HG03103 (cell line): ENCODE measurements at regions not wholly inside any gene's neighbourhood (a gene's known extent, or its start where the extent isn't known, plus 50 kb on each side); places are given as distances from the start of the nearest gene placed in this dataset.

Source experiments
- ATAC-seq: cut with Tn5 transposase; IDR thresholded peaks from one replicate; pipeline ENCODE4 v1.9.1; 2021; ENCODE audit warnings: low read depth; ENCODE audit not compliant: unreplicated experiment

DNA sequence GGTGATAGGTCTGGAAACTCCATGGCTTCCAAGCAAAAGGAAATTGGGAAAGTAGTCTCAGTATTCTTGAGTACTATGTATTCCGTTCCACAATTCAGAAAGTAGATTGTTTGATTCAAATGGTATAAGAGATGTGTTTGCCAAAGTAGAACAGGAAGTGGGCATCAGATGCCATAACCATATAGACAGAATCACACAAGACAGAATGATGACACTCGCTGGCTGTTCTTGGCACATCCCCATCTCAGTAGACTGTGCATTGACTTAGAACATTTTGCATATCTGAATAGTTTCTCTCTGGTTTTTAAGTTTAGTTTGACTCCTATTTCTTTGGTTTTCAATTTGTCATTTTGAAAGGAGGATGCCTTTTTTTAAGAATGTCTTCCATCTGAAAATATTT lies 221.1 kb upstream of the RGS6 start:
- ATAC-seq = no peak

DNA sequence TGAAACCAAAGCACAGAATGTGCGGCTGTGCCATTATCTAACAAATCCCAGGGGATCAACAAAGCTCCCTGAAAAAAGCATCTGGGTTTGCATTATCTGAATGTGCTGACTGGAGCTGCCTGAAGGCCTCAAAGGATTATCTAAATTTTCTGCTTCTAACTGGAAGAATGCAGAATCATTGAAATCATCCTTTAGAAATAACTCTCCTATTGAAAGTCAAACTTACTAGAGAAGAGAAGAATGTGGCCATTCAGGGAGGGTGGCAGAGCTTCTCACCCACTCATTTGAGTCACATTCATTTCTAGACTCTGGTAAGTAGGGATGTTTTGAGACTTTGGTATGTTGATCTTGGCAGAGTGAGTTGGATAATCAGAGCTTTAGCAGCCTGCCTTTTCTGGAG lies 220.6 kb upstream of the RGS6 start:
- no peak for ATAC-seq

DNA sequence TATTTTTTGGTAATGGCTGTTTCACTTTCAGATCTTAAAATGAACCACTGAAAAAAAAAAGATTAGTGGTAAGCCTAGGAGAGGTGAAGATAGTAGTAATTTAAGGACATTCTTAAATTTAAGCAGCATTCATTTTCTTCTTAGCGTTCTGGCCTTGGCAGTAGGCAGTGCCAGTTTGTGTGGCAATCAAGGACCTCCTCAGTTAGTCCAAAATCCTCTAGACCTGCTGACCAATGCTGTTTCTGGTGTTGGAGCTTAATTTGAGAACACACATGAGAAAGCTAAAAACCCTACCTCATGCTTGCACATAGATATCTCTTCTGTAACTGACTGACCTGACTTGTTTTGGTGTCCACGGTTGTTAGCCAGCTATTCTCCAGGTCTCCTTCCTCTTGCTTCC lies 219.8 kb upstream of the RGS6 start:
- no peak for ATAC-seq

DNA sequence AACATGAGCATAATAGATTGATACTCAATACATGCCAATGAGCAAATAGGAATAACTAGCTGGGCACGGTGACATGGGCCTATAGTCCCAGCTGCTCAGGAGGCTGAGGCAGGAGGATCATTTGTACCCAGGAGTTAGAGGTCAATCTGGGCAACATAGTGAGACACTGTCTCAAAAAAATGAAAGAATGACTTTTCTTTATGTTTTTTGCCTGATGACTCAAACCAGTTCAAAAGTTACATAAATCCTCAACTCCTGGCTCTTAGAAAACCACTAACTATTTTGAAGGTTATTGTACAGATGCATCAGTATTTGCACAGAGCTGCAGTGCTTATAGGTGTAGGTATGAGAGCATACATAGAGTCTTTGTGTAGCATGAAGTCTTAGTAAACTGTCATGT lies 219.2 kb upstream of the RGS6 start:
- no peak for ATAC-seq

DNA sequence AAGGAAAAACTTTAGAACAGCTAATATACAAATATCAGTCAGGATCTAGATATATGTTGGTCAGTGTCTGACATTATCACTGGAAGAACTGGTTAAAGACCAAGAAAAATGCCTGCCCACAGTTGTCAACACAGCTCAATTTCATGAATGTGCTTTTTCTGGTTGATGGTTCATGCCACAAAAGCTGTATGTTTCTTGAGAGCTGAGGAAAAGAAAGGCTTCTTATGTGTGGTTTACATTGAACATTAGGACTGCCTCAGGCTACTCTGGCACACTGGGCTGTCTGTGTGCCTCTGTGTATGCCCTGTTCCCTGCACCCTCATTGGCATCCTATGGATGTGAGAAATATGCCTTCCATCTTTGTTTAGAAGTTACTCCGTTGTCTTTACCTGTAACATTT lies 218.8 kb upstream of the RGS6 start:
- ATAC-seq = no peak

DNA sequence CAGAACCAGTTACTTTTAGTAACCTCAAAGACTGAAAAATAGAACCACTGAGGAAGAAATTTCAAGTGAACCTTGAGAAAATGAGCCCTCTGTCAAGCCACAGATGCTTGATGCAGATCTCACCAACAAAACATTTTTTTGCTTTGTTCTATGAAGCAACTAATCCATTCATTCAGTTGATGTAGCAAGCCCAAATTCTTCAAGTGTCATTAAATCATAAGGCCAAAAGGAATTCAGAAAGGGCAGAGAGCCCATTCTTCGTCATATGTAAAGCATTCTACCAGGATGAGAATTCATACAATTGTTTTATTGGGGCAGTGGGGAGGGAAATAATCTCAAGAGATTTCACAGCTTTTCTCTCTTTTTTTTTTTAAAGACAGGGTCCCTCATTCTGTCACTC lies 218.0 kb upstream of the RGS6 start:
- no peak for ATAC-seq

DNA sequence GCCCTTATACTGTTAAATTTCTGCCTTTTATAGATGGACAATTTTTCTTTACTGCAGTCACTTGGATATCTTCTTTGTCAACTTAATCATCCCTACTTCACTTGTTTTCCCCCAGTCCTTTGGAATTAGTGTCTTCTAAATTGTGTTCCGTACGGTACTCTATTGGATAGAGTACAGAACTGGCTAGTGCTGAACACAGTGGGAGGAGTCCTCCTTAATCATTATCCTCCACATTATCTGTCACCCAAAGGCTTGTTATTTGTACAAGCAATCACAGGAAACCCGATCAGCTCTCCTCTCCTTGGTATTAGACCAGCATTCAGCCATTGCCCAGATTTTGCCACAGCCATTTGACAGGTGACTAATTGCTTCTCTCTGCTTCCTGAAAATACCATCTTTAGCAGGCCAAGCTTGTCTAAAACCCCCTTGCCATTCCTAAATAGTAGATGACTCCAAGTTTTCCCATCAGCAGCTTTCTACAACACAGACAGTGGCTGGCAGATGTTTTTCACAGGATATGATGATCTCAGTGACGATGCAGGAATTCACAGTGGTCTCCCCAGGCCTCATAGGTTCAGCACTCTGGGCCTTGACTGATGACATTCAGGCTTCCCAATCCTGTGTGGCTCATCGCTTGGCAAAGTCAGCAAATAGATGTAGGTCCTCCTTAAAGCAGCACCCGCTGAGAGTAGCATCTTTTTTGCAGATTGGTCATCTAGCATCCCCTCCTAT lies 216.0 kb upstream of the RGS6 start:
- no peak for ATAC-seq

DNA sequence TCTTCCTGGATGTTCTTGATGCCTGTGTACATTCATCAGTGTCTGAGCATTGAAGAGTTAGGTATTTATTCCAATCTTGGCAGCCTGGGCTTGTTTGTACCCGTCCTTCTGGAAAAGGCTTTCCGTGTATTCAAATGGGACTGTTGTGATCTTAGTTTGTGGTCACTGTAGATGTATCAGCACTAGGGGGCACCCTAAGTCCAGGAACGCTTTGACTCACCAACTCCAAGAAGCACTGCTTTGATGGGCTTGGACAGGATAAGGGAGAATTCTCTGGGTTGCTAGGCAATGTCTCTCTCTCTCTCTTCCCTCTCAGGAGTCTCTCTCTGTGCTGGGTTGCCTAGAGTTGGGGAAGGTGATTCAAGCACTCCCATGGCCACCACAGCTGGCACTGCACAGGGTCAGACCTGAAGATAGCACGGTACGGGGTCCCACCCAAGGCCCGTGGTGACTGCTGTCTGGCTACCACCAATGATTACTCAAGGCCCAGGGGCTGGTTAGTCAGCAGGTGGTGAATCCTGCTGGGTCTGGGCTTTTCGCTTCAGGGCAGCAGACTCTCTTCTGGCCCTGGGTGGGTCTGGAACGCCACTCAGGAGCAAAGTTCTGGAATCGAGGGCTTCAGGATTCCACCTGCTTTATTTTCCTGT lies 211.1 kb upstream of the RGS6 start:
- ATAC-seq = no peak

DNA sequence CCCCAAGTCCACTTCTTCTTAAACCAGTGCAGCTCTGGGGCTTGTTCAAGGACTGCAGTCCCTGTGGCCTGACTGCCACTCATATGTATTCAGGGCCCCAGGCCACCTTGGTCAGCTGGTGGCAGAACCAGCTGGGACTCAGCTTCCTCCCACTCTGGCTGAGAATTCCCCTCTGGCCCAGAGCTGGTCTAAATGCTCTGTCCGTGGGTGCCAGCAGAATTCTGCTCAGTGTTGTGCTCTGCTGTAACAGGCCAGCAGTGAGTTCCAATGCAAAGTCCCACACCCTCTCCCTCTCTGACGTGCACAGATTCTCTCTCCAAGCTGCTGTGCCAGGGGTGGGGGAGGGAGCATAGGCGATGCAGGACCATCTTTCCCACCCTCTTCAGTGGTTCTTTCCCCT lies 210.4 kb upstream of the RGS6 start:
- no peak for ATAC-seq

DNA sequence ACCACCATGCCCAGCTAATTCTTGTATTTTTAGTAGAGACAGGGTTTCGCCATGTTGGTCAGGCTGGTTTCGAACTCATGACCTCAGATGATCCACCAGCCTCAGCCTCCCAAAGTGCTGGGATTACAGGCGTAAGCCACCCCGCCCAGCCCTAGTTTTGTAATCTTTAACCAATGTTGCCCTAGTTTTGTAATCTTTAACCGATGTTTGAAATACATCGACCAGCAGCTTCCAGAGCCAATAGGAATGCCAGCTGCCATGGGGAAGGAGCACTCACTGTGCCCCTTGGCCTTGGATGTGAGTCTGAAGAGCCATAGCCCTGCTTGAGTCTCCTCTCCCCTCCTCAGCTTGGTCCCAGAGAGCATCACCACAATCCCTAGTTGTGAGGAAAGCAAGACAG lies 209.3 kb upstream of the RGS6 start:
- ATAC-seq = no peak

DNA sequence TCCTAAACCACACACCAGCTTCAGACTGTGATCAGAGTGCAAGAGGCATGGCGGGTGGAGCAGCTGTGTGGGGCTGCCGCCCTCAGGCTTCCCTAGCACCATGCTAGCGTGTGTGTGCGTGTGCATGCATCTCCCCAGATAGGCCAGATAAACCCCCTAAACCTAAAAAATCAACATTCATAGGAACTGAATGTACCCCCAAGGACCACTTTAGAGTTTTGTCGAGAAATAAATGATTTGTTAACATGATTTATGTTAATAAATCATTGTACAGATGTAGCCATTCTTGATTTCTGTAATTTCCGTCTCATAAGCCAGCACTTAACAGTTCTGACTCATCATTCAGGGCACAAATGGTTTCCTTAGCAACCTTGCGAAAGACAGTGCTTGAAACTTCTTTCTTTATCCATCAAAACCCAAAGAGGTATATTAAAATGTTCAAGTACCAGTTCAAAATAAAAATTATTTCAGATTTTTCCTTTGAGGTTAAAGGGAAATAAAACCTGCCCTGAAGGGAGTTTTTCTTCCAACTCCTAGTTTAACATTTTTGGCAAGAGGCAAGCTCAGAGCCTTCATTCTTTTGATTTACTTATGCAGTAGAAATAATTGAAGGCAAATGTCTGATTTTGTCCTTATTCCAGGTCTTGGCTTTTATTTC lies 206.2 kb upstream of the RGS6 start:
- no peak for ATAC-seq

DNA sequence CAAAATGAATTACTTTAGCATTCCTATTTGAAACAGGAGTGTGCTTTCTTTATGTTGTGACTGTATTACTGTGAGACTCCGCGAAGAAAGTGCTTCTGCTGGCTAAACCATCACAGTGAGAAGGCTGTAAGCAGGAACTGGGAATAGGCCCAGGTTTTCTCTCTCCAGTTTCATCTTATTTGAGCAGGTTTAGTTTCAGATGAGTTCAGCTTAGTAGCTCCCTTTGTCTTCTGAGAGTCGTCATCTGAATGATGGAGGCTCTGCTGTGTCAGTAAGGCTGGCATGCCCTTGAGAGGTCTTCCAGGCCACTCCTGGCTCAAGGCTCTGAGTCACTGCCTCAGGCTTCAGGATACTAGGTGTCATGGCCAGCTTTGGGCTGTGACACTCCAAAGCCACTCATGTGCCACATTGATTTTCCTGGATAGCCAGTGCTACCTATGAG lies 205.6 kb upstream of the RGS6 start:
- ATAC-seq = no peak

DNA sequence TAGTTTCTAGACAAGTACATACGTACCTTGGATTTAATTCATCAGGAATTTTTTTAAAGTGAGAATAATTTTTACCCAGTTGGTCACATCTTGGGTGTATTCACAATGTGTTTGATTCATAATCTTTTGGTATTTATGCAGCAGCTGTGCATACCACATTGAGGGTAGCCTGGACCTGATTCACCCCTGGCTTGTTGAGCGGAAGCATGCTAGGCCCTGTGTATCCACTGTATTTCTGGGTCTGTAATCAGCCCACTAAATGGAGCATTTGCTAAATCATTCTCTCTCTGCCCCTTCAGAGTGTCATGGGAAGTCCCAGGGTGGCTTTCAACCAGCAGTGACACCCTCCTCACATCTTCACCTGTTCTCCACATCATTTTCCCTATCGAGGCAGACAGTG lies 203.8 kb upstream of the RGS6 start:
- ATAC-seq = no peak

DNA sequence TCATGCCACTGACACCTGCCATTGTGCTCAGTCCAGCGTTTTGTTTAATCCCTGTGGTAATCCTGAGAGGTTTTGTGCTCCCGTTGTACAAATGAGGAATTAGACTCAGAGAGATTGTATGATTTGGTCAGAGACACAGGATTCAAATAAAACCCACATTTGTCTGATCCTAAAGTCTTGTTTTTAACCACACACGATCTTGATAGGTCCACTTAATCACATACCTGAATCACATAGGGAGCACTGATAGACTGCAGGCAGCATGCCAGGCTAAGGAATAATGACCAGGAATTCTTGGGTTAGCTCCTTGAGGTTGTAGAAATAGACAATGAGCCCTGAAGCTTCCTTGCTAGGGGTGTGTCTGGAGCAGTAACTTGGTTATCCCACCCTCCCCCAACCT lies 202.6 kb upstream of the RGS6 start:
- ATAC-seq = no peak

DNA sequence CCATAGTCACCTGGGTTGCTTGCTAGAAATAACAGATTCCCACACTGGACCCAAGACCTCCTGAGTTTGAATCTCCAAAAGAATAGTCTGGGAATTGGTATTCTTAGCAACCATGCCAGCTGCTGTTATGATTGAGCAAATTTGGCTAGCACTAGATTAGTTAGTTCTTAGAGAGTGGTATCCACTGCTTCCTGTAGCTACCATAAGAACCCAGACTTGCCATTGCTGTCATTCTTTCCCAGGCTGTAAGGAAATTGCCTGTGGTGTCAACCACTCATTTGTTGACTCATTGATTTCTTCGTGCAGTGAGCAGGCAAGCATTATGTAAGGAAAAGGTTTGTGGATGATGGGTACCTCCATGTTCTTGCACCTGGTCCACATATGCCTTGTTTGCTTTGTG lies 201.8 kb upstream of the RGS6 start:
- no peak for ATAC-seq

DNA sequence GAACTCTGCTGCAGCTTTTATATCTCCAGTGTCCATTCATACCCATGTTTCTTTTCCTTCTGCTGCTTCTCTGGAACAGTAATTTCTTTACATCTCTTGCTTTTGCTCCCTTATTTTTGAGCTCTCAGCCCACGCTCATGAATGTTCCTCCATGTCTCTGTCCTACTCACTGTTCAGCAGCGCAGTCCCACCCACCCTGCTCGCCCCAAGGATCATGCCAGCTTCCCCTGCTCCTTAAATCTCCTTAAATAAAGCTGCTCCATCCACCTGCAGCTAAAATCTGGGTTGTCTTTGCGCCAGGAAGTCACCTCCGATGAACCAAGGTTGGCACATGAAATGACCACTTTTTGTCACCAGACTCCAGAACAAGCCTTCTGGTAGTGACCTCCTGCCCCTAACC lies 201.1 kb upstream of the RGS6 start:
- ATAC-seq = no peak

DNA sequence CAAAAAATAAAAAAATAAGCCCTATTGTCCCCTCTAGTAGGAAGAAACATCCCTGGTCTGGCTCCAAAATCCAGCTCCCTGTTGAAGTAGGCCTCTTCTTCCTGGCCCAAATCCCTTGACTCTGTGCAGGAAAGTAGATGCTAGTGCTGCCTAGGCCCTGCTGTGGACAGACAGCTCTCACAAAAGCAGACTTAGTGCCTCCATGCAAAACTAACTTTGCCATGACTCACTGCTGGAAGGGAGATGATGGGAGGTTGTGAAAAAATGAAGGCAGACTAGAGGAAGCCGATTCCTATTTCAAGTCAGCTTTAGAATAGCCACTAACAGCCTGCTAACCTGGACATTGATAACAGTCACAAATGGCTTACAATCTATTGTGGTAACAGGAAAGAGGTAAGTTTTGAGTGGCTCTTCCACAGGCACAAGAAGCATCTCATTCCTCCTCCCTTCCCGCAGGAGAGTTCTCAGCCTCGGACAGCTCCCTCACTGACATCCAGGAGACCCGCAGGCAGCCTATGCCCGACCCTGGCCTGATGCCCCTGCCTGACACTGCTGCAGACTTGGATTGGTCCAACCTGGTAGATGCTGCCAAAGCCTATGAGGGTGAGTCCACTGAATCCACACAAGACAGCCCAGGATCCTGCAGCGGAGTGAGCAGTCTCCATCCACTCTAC lies 198.9 kb upstream of the RGS6 start:
- no peak for ATAC-seq

DNA sequence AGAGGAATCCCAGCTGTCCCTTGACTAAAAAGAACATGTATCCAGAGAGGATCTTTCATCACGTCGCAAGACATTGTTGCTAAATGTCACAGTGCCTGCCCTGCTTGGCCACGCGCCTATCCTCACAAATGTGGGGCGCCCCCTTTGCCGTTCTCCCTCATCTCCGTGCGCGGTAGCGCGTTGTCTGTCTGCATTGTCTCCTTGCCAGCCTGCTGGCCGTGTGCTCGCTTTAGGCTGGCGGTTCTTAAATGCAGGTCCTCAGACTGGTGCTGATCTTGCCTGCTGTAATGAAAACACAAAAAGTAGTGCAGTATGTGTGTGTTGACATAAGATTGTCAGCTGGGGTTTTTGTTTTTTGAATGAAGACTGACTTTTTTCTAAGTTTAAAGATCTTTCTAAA lies 198.2 kb upstream of the RGS6 start:
- ATAC-seq = no peak

DNA sequence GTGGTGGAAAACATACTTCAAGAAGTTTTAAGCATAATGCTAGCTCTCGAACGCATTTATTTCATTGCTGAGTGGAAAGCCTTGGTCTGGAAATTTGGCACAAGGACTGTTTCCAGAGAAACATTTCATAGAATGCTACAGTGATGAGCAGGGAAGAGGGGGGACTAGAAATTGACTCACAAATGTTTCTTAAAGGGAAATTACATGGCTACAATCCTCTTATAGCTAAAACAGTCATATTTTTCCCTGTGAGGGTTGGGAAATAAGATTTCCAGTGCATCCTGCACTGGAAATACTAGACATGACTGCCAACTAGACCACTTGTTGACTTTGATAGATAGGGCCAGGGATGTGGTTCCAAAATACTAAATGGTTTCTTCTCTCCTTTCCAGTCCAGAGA lies 197.3 kb upstream of the RGS6 start:
- ATAC-seq = no peak

DNA sequence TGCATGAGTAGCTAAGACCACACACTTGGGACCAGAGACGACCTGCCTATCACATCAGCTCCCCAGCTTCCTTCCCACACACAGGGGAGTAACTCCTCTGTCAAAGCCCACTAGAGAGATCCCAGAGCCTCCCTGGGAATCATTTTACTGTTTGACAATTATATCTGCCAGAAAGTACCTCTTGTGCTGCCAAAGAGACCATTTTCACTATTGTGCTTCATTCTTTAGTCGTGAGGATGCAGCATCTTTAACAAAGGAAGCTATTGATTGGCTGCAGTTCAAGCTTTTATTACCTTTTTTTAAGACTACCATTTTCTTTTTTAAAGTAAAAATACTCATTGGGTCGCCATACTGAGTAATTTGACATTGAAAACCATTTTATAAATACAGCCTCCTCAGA lies 194.5 kb upstream of the RGS6 start:
- no peak for ATAC-seq

DNA sequence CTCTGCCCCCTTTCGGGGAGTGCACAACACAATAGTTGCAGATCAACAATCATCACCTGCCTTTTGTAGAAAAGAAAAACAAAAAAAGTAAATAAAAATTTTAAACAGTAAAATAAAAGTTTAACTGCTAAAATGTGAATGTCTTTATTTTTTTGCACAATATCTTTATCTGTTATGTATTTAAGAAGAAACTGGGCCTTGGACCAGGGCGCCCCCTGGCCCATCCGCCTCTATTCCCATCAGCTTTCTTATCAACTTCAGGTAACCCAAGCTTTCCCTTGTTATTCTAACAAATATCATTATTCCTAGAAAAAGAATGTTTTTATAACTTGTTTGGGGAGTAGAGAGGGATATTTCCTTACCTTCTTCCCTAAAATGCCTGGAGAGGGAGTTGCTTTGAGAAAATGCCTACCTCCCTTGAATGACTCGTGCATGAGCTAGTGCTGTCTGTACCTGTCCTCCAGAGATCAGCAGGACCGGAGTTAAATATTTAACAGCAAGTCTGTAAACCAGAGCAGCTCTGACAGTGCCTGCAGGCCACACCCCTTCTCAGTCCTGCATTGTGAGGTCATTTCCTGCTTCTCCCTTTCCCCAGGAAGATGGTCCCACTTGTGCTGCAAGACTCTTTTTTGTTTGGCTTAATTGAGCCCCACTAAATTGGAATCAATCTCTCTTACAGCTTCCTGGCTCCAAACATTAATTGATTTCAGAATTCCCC lies 192.8 kb upstream of the RGS6 start:
- no peak for ATAC-seq
